Activated CD4-positive, alpha-beta T cell treated with anti-CD3 and anti-CD28 coated beads, Interleukin-2, amount 50 U/mL, for 24 hours (primary cell): ENCODE measurements at regions not wholly inside any gene's neighbourhood (a gene's known extent, or its start where the extent isn't known, plus 50 kb on each side); places are given as distances from the start of the nearest gene placed in this dataset.

ENCODE experiments used
- DNase-seq, 2 donors: peaks; one replicate each; pipeline ENCODE4 v3.0.0-alpha.2; 2020; ENCODE audit warnings: low read depth in 1 of 2, low spot score in 1 of 2

GRCh38 chrX:10811111-10811510, 190.7 kb upstream of the MID1 start:
- no peak for DNase-seq

DNA sequence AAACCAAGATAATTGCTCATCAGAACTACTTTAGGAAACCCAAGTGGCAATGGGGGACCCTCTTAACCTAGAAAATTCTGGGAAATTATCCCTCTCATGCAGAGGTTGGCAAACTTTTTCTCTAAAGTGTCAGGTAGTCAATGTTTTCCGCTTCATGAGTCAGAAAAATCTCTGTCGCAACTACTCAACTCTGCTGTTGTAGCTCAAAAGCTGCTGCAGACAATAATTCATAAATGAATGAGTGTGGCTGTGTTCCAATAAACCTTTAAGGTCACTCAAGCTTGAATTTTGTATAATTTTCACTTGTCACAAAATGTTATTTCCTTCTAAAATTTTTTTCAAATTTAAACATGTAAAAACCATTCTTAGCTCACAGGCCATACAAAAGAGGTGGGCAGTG, 193.4 kb upstream of the MID1 start:
- DNase-seq = no peak

- DNase-seq = no peak
Observed at GRCh38 chrX:10818651-10819050, 198.3 kb upstream of the MID1 start.

DNA sequence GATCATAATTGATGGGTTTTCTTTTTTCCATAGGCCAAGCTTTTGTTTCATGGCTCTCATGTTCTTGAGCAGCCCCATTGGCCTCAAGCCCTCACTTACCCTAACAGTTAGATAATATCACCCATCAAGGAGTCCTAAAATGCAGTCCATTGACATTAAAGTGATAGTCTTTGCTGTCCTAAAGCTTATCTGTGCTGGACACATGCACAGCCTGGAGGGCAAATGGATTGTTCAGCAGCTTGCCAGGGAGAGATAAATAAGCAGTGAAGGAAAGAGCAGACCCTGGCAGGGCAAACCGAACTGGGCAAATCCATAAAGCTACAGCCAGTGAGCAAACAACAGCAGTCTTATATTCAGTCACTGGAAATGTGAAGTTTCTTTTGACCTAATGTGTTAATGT, 199.6 kb upstream of the MID1 start:
- no peak for DNase-seq

DNA sequence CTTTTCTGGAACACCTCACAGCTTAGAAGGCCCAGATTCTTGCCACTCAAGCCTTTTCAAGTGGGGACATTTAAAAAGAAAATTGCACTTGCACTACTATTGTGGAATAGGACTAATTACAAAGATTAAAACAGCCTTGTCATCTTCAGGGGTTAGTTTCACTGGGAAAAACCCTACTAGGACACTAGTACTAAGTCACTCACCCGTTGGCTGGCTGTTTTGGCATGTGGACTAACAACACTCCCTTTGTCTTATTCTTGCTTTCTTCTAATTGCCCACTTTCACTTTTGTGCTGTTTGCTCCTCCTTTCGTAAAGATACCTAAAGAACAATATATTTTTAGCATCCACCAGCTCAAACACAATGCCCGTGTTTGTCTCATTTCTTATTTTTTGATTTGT, 200.9 kb upstream of the MID1 start:
- DNase-seq = no peak

- DNase-seq = no peak
Observed at GRCh38 chrX:10828036-10828435, 207.7 kb upstream of the MID1 start.

DNA sequence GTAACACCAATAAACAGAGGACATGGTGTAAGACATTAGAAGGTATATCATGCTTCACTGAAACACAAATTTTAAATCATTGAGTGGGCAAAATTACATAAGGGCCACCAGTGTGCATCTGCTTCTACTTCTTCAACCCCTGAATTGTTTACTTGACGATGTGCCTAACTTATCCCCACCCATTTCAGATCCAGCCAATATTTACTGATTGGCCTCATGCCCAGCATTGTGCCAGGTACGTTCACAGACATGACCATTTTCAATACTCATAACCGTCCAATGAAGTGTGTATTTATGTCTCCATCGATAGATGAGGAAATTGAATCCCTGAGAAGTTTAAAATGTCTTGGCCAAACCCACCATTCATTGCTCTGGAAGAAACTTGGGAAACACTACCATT, 208.3 kb upstream of the MID1 start:
- no peak for DNase-seq

DNA sequence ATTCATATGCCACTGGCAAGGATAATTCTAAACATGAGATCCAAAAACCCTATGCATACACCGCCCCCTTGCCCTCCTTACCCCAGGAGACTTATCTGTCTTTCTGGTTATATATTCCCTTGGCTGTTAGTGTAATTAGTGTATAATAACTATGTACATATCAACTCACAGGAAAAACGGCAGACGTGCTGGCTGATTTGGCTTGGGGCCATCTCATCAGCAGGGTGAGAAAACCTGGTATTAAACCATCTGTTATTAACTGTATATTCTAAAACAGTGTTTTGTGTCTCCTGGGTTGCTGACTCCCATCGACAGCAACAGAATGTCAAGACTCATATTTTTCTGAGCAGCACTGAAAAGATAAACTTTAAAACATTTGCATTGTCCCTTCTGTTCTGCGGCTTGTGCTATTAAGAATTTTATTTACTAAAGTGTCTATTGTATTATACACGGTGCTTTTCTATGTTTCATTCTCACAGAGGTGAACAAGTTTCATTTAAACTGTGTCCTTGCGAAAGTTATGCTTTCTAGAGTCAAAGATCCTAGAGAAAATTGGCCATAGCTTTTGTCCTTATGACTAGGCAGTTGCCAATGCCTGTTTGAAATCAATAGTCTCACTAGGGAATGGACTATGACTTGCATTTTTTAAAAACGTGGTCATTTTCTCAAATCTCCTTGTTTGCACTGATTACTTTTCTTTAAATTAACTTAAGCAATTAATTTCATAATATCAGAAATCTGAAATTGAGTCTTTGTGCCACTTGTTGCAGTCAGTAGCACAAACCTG, 211.5 kb upstream of the MID1 start:
- DNase-seq = no peak

- DNase-seq = no peak
Observed at GRCh38 chrX:10833299-10834169, 213.1 kb upstream of the MID1 start.

- DNase-seq = no peak
Observed at GRCh38 chrX:10841579-10841978, 221.2 kb upstream of the MID1 start.

DNA sequence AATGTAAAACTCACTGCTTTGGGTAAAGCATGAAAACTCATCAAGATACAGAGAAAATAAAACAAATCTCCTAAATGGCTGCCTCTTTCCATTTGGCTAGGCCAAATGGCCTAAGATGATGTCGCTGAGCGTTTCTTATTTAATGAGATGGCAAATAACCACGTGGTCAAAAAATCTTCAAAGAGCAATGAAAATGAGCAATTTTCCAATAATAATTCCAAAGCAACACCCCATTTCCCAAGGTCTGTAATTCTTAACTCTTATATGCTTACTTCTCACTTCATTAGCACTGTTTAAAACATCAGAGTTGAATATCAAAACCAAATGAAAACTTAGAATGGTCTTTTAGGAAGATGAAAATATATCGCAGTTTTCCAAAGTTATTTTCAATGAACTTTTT, 222.3 kb upstream of the MID1 start:
- no peak for DNase-seq

DNA sequence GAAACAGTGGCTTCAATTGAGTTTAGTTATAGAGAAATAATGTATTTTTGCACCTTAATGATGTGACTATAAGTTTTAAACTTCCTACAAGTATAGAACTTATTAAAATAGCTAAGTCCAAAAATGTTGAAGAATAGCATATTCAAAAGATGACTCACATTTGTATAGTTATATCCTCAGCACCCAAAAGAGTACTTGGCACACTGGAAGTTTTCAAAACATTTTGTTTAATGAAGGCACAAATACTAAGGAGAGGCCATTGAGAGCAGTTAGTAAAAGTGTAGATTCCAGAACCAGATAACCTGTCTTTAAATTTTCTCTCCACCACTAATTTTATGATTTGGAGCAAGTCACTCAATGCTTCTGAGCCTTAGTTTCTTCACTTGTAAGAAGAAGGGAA, 226.9 kb upstream of the MID1 start:
- DNase-seq = no peak

- no peak for DNase-seq
Observed at GRCh38 chrX:10851809-10852208, 231.4 kb upstream of the MID1 start.

GRCh38 chrX:10854594-10854993, 234.2 kb upstream of the MID1 start:
- DNase-seq = no peak

- no peak for DNase-seq
Observed at GRCh38 chrX:10855845-10856244, 235.5 kb upstream of the MID1 start.

DNA sequence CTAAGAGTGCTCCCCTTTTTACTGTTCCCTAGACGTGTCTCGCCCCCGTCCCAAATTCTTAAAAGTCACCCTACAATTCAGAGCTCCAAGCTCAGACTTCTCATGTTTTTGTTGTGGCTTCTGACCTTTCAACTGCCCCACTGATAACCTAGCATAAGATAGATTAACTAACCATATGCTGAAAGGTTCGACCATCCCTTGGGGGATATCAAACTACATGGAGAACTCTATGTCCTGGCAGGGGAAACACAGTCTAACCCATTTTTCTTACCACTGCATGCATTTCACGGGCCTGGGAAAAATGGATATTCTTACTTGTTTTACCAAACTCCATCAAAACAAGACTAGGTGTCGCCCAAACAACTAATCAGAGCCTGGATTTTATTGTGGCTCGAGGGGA, 236.4 kb upstream of the MID1 start:
- DNase-seq = no peak

DNA sequence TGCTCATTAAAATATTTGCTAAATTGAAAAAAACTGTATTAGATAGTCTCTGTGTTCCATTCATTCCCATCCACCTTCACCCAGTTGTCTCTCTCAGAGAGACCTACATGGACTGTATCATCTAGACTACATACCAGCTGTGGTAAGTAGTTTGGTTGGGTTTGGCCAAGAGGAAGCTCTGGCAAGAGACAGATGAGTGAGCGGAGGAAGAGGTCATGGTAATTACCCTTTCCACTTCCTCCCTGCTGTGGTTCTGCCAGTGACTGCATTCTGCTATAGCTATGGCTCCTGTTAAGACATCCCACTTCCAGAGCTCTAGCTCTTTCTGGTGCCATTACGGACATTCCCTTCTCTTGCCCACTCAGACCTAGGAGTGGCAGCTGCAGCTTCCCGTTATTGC, 239.0 kb upstream of the MID1 start:
- no peak for DNase-seq

DNA sequence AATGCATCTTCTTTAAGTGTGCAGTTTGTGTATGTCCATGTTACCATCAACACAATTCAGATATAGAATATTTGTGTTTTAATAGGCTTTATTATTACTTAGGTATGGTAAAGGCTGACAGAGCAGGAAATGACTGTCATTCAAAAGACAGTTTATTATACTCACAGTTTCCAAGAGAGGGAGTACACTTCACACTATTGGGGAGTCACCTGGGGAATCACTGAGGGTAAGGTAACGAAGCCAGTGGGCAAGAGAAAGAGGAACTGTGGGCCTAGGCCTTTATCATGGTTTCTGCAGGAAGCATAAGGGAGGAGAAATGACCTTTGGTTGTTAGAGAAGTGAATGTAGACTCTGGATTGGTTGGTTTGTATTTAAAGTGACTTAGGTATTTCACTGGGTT, 235.1 kb upstream of the HCCS start:
- no peak for DNase-seq

DNA sequence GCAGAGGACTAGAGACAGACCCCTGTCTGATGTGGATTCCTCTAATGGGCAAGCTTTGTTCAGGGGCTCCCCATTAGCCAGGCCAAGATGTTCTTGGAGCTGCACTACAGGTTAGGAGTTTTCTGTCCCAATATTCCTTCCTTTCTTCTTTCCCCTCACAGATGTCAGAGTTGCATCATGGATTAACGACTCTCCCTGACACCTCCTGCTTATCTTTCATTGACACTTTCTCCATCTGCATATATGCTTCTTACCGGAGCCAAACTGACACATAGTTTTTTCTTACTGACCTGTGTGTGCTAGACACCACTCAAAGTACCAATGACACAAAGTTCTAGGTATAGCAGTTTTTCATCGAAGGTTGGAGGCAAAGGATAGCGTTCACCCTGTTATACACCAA, 228.6 kb upstream of the HCCS start:
- no peak for DNase-seq

- DNase-seq = no peak
Observed at GRCh38 chrX:10884246-10884645, 226.9 kb upstream of the HCCS start.

DNA sequence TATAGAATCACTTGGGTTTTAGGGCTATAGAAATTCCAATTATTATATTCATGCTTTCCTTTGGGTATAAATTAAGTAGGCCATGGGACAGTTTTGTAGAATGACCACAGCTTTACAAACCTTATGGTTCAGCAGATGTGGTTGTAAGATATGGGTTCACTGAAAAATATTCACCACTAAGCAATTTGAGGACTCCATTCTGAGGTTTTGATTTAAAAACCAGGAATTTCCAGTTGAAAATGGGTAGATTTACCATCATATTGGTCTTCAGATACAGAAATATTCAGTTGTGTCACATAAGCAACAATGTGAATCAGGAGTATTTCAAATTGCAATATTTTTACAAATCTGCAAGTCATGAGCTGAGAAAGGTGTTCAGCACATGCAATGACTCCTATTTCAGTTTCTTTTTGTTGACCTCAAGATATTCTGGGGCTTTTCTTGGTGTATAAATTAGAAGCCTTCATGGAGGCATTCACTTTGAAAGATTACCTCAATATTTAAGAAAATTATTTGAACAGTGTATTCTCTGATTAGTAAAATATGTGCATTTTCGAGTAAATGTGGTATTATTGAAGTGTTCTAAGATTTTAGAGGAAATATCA, 218.4 kb upstream of the HCCS start:
- no peak for DNase-seq

GRCh38 chrX:10893366-10893765, 217.8 kb upstream of the HCCS start:
- DNase-seq = no peak
